ENCODE measurements at regions not wholly inside any gene's neighbourhood (a gene's known extent, or its start where the extent isn't known, plus 50 kb on each side); places are given as distances from the start of the nearest gene placed in this dataset.
"Not testable (repeated sequence)": the region's sequence is repeated elsewhere in the genome, so short reads cannot be mapped to it uniquely, and the experiment has no call there.

DNA sequence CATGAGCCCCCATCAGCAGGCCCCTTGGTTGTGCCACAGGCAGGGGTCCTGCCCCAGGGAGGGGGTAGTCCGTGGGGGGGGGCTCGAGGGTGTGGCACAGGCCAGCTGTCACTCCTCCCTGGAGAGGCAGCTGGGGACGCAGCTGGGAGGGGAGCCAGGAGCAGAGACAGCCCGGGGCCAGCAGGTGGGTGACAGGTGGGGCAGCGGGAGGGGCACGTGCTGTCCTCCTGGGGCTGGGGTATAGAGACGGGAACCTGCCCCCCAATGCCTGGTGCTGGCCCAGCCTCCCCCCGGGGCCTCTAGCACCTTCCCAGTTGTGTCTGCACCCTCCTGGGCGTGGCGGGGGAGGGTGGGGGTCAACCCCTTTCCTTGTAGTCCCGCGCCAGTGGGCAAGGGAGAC lies 2966.9 kb downstream of the RPIA start:
- TF ChIP-seq CTCF (conservative IDR thresholded peaks at IDR 0.05; ENCODE audit: low read depth in 2 of 2); STAT1 (IDR thresholded peaks at IDR 0.05; ENCODE audit: unreplicated experiment); EZH2 (IDR thresholded peaks at IDR 0.05; ENCODE audit: low read depth, unreplicated experiment); EZH2phosphoT487 (IDR thresholded peaks at IDR 0.05; ENCODE audit: unreplicated experiment); POLR2AphosphoS5 (IDR thresholded peaks at IDR 0.05; ENCODE audit: low read depth); NANOG (IDR thresholded peaks at IDR 0.05; ENCODE audit: borderline replicate concordance); REST (IDR thresholded peaks at IDR 0.05; ENCODE audit: unreplicated experiment); CREB1 (CRISPR knock-in tag; IDR thresholded peaks at IDR 0.05; ENCODE audit: low read depth); JUNB (IDR thresholded peaks at IDR 0.05; ENCODE audit: unreplicated experiment); ZNF114 (CRISPR knock-in tag; IDR thresholded peaks at IDR 0.05); ZNF331 (CRISPR knock-in tag; IDR thresholded peaks at IDR 0.05; ENCODE audit: low read depth); ZNF462 (CRISPR knock-in tag; IDR thresholded peaks at IDR 0.05); ETS1 (IDR thresholded peaks at IDR 0.05): not testable (repeated sequence)

Measured in GM23338 (cell line).